ENCODE measurements at regions not wholly inside any gene's neighbourhood (a gene's known extent, or its start where the extent isn't known, plus 50 kb on each side); places are given as distances from the start of the nearest gene placed in this dataset.

DNA sequence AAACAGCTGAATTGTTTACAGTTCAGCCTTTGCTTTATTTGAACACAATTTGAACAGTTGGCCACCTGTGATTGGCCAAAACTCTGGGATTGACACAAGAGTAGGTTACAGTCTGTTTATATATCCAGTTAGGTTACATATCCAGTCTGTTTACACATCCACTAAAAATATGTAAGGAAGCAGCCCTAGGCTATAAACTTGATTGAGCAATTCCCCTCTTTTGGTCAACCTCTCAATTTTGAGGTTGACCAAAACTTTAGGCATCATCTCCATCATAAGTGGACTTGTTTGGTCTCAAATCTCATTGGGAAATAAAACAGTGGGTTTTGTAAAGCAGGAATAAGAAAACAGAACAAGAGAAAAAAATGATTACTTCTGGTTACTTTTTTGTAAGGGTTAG, 190.8 kb downstream of the SPATA18 start (continued):
- TF ChIP-seq EZH2 (IDR thresholded peaks at IDR 0.05; ENCODE audit: low read depth, low read length, severe bottlenecking) (no peak), CHD2 (IDR thresholded peaks at IDR 0.05; ENCODE audit: low read length) (no peak), GTF2F1 (IDR thresholded peaks at IDR 0.05; ENCODE audit: borderline replicate concordance, low read depth, low read length) (no peak), TEAD4 (IDR thresholded peaks at IDR 0.05; ENCODE audit: low read depth, low read length) (no peak), POLR2A (IDR thresholded peaks at IDR 0.05; ENCODE audit: control extremely low read depth in 1 of 2, low read depth in 2 of 2, low read length in 2 of 2) (no peak), NRF1 (IDR thresholded peaks at IDR 0.05; ENCODE audit: low read depth, low read length) (no peak), KDM1A (IDR thresholded peaks at IDR 0.05; ENCODE audit: borderline replicate concordance, low read length) (no peak)
- TF ChIP-seq, protein P1, sequence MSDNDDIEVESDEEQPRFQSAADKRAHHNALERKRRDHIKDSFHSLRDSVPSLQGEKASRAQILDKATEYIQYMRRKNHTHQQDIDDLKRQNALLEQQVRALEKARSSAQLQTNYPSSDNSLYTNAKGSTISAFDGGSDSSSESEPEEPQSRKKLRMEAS (IDR thresholded peaks at IDR 0.05) = no peak

All from H1 (cell line).